ENCODE measurements at regions not wholly inside any gene's neighbourhood (a gene's known extent, or its start where the extent isn't known, plus 50 kb on each side); places are given as distances from the start of the nearest gene placed in this dataset.
"Not testable (repeated sequence)": the region's sequence is repeated elsewhere in the genome, so short reads cannot be mapped to it uniquely, and the experiment has no call there.

GRCh38 chr5:89535411-89535810 is 652.4 kb upstream of the MEF2C start:
- Histone ChIP-seq H3K9ac (ENCODE audit: low read length) (no peak overlapping the region), H3F3A (ENCODE audit: insufficient read depth) (no peaks in the 10 kb centered on the region), H4K20me1 (ENCODE audit: low read depth, low read length) (no peaks in the 10 kb centered on the region), H3K4me2 (ENCODE audit: low read depth, low read length, poor library complexity, severe bottlenecking) (no peak overlapping the region), H3K36me3 (ENCODE audit: low read length) (no peaks in the 10 kb centered on the region), H2AFZ (ENCODE audit: low read depth, low read length, severe bottlenecking) (no peak overlapping the region), H3K79me2 (ENCODE audit: insufficient read depth, low read length) (no peaks in the 10 kb centered on the region), H3K27me3 (ENCODE audit: low read length) (no peaks in the 10 kb centered on the region), H3K9me2 (replicated peaks; ENCODE audit: insufficient read depth, low read length) (no peaks in the 10 kb centered on the region; the same call in 1 of the 2 replicates), H3K9me3 (ENCODE audit: insufficient read depth, low read length) (no peaks in the 10 kb centered on the region), H3K27ac (ENCODE audit: low read depth, low read length) (no peak overlapping the region), H3K4me3 (ENCODE audit: insufficient read depth, low read length, poor library complexity, severe bottlenecking) (no peak overlapping the region)
- TF ChIP-seq CTCF (IDR thresholded peaks at IDR 0.05; ENCODE audit: insufficient read depth, low read length, poor library complexity, severe bottlenecking) (no peak), EZH2phosphoT487 (conservative IDR thresholded peaks at IDR 0.05; ENCODE audit: low read length) (no peak)

- H3K9me3 ChIP-seq (ENCODE audit: insufficient read depth, low read length) = no peaks in the 10 kb centered on the region
- no peak overlapping the region for H3K27ac ChIP-seq (ENCODE audit: low read depth, low read length)
- H3K9ac ChIP-seq (ENCODE audit: low read length) = no peak overlapping the region
- H4K20me1 ChIP-seq (ENCODE audit: low read depth, low read length) = no peaks in the 10 kb centered on the region
- H3K4me3 ChIP-seq (ENCODE audit: insufficient read depth, low read length, poor library complexity, severe bottlenecking) = no peak overlapping the region
- H3K27me3 ChIP-seq (ENCODE audit: low read length) = no peaks in the 10 kb centered on the region
- no peak overlapping the region for H3K4me2 ChIP-seq (ENCODE audit: low read depth, low read length, poor library complexity, severe bottlenecking)
- no peaks in the 10 kb centered on the region for H3K79me2 ChIP-seq (ENCODE audit: insufficient read depth, low read length)
- H3K9me2 ChIP-seq (replicated peaks; ENCODE audit: insufficient read depth, low read length) = no peaks in the 10 kb centered on the region; the same call in 1 of the 2 replicates
- TF ChIP-seq EZH2phosphoT487 (conservative IDR thresholded peaks at IDR 0.05; ENCODE audit: low read length) = no peak
- no peak for TF ChIP-seq CTCF (IDR thresholded peaks at IDR 0.05; ENCODE audit: insufficient read depth, low read length, poor library complexity, severe bottlenecking)
- no peaks in the 10 kb centered on the region for H3F3A ChIP-seq (ENCODE audit: insufficient read depth)
- H3K36me3 ChIP-seq (ENCODE audit: low read length) = no peaks in the 10 kb centered on the region
- H2AFZ ChIP-seq (ENCODE audit: low read depth, low read length, severe bottlenecking) = no peak overlapping the region
Observed at GRCh38 chr5:89534331-89534730, 651.3 kb upstream of the MEF2C start.

- TF ChIP-seq CTCF (IDR thresholded peaks at IDR 0.05; ENCODE audit: insufficient read depth, low read length, poor library complexity, severe bottlenecking) = no peak
- TF ChIP-seq EZH2phosphoT487 (conservative IDR thresholded peaks at IDR 0.05; ENCODE audit: low read length) = no peak
- Histone ChIP-seq H3F3A (ENCODE audit: insufficient read depth) (no peaks in the 10 kb centered on the region), H2AFZ (ENCODE audit: low read depth, low read length, severe bottlenecking) (no peak overlapping the region), H3K4me2 (ENCODE audit: low read depth, low read length, poor library complexity, severe bottlenecking) (no peak overlapping the region), H3K36me3 (ENCODE audit: low read length) (no peaks in the 10 kb centered on the region), H3K9me2 (replicated peaks; ENCODE audit: insufficient read depth, low read length) (no peaks in the 10 kb centered on the region), H3K27me3 (ENCODE audit: low read length) (no peaks in the 10 kb centered on the region), H3K4me3 (ENCODE audit: insufficient read depth, low read length, poor library complexity, severe bottlenecking) (no peak overlapping the region), H3K79me2 (ENCODE audit: insufficient read depth, low read length) (no peaks in the 10 kb centered on the region), H3K9me3 (ENCODE audit: insufficient read depth, low read length) (peaks cover 3% of the 10 kb centered on the region; the same call in 1 of the 2 replicates), H4K20me1 (ENCODE audit: low read depth, low read length) (no peaks in the 10 kb centered on the region), H3K9ac (ENCODE audit: low read length) (no peak overlapping the region), H3K27ac (ENCODE audit: low read depth, low read length) (no peak overlapping the region)
Observed at GRCh38 chr5:89524785-89525184, 641.8 kb upstream of the MEF2C start.

GRCh38 chr5:89523867-89524266 is 640.9 kb upstream of the MEF2C start:
- not testable (repeated sequence) for H3K9me2 ChIP-seq (replicated peaks; ENCODE audit: insufficient read depth, low read length); H3K9ac ChIP-seq (ENCODE audit: low read length); H3F3A ChIP-seq (ENCODE audit: insufficient read depth); H3K4me2 ChIP-seq (ENCODE audit: low read depth, low read length, poor library complexity, severe bottlenecking); H3K79me2 ChIP-seq (ENCODE audit: insufficient read depth, low read length); H3K27ac ChIP-seq (ENCODE audit: low read depth, low read length); H4K20me1 ChIP-seq (ENCODE audit: low read depth, low read length); H3K9me3 ChIP-seq (ENCODE audit: insufficient read depth, low read length); H2AFZ ChIP-seq (ENCODE audit: low read depth, low read length, severe bottlenecking); H3K4me3 ChIP-seq (ENCODE audit: insufficient read depth, low read length, poor library complexity, severe bottlenecking); H3K27me3 ChIP-seq (ENCODE audit: low read length); H3K36me3 ChIP-seq (ENCODE audit: low read length)

Data from SU-DHL-6 (cell line).